GM18502 (cell line): ENCODE measurements at regions not wholly inside any gene's neighbourhood (a gene's known extent, or its start where the extent isn't known, plus 50 kb on each side); places are given as distances from the start of the nearest gene placed in this dataset.
"Not testable (repeated sequence)": the region's sequence is repeated elsewhere in the genome, so short reads cannot be mapped to it uniquely, and the experiment has no call there.

Experiments used
- ATAC-seq: cut with Tn5 transposase; IDR thresholded peaks from one replicate; pipeline ENCODE4 v1.9.1; 2021; ENCODE audit warnings: mild to moderate bottlenecking; ENCODE audit not compliant: unreplicated experiment, poor library complexity

- no peak for ATAC-seq
These were observed 174.8 kb upstream of the GLRA2 start for GRCh38 chrX:14354521-14354920.

- ATAC-seq, result no peak
These were observed 176.8 kb upstream of the GLRA2 start for GRCh38 chrX:14352511-14352910.

- no peak for ATAC-seq
These were observed 177.6 kb upstream of the GLRA2 start for GRCh38 chrX:14351611-14352303.

GRCh38 chrX:14347523-14347922 lies 181.8 kb upstream of the GLRA2 start:
- no peak for ATAC-seq

- ATAC-seq, result no peak
These were observed 185.0 kb upstream of the GLRA2 start for GRCh38 chrX:14344172-14344940.

GRCh38 chrX:14309431-14309830 lies 219.9 kb upstream of the GLRA2 start:
- ATAC-seq, result no peak

GRCh38 chrX:14308976-14309375 lies 220.4 kb upstream of the GLRA2 start:
- not testable (repeated sequence) for ATAC-seq

- ATAC-seq, result no peak
These were observed 225.4 kb upstream of the GLRA2 start for GRCh38 chrX:14303891-14304290.

GRCh38 chrX:14302561-14302960 lies 226.8 kb upstream of the GLRA2 start:
- ATAC-seq, result not testable (repeated sequence)

GRCh38 chrX:14300376-14300775 lies 229.0 kb upstream of the GLRA2 start:
- ATAC-seq, result no peak

- no peak for ATAC-seq
These were observed 233.9 kb upstream of the GLRA2 start for GRCh38 chrX:14295426-14295825.

GRCh38 chrX:14291666-14292500 lies 237.5 kb upstream of the GLRA2 start:
- no peak for ATAC-seq

GRCh38 chrX:14290335-14290734 lies 239.0 kb upstream of the GLRA2 start:
- ATAC-seq, result no peak

GRCh38 chrX:14274691-14275090 lies 245.0 kb upstream of the GEMIN8 start:
- no peak for ATAC-seq

GRCh38 chrX:14267216-14267615 lies 237.5 kb upstream of the GEMIN8 start:
- no peak for ATAC-seq

- no peak for ATAC-seq
These were observed 237.0 kb upstream of the GEMIN8 start for GRCh38 chrX:14266705-14267104.

GRCh38 chrX:14243823-14244222 lies 214.1 kb upstream of the GEMIN8 start:
- ATAC-seq, result no peak

GRCh38 chrX:14235004-14235403 lies 205.3 kb upstream of the GEMIN8 start:
- ATAC-seq, result no peak

- no peak for ATAC-seq
These were observed 203.0 kb upstream of the GEMIN8 start for GRCh38 chrX:14232688-14233087.

- no peak for ATAC-seq
These were observed 198.9 kb upstream of the GEMIN8 start for GRCh38 chrX:14228611-14229010.

GRCh38 chrX:14220386-14220944 lies 190.8 kb upstream of the GEMIN8 start:
- no peak for ATAC-seq
